ENCODE measurements at regions not wholly inside any gene's neighbourhood (a gene's known extent, or its start where the extent isn't known, plus 50 kb on each side); places are given as distances from the start of the nearest gene placed in this dataset.

- TF ChIP-seq EZH2 (IDR thresholded peaks at IDR 0.05) (no peak), POLR2AphosphoS5 (IDR thresholded peaks at IDR 0.05; ENCODE audit: borderline replicate concordance, low read depth, low read length) (no peak)
Measured at GRCh38 chr13:90511903-90512302, 835.6 kb upstream of the MIR17HG start.
